ENCODE measurements at regions not wholly inside any gene's neighbourhood (a gene's known extent, or its start where the extent isn't known, plus 50 kb on each side); places are given as distances from the start of the nearest gene placed in this dataset.

DNA sequence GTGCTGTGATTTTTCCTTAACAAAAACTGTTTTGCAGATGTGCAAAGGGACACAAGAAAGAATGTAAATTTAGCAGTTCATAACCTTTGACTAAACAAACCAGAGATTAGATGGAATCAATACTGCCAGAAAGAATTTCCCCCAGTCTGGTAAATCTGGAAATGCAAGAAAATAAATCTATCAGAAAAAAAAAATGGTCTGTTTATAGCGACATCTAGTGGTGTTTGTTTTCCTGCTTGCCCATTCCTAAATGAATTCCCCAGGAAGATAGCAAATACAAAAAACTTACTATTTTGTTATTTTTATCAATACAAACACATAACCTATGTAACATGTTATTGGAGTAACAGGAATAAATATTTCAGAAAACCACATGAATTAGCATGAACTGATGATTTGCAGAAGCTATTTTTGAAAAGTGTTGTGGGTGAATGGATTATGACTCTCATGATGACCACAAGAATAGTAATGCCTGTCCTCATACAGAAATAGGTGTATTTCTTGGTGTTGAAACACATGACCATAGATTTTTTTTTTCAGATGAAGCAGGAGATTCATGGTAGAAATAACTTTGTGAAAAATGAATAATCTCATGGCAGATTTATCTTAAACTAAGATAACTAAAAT is 1703.8 kb downstream of the MAT2B start:
- in situ Hi-C loops (cut with MboI; ENCODE audit: low pct_unique_long_range_greater_than_20kb, low sequenced_read_pairs, unreplicated experiment): no loop called here
- TF ChIP-seq, protein P1, sequence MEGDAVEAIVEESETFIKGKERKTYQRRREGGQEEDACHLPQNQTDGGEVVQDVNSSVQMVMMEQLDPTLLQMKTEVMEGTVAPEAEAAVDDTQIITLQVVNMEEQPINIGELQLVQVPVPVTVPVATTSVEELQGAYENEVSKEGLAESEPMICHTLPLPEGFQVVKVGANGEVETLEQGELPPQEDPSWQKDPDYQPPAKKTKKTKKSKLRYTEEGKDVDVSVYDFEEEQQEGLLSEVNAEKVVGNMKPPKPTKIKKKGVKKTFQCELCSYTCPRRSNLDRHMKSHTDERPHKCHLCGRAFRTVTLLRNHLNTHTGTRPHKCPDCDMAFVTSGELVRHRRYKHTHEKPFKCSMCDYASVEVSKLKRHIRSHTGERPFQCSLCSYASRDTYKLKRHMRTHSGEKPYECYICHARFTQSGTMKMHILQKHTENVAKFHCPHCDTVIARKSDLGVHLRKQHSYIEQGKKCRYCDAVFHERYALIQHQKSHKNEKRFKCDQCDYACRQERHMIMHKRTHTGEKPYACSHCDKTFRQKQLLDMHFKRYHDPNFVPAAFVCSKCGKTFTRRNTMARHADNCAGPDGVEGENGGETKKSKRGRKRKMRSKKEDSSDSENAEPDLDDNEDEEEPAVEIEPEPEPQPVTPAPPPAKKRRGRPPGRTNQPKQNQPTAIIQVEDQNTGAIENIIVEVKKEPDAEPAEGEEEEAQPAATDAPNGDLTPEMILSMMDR (IDR thresholded peaks at IDR 0.05; ENCODE audit: extremely low read depth, insufficient read depth, missing control alignments): peak; percentile 60

DNA sequence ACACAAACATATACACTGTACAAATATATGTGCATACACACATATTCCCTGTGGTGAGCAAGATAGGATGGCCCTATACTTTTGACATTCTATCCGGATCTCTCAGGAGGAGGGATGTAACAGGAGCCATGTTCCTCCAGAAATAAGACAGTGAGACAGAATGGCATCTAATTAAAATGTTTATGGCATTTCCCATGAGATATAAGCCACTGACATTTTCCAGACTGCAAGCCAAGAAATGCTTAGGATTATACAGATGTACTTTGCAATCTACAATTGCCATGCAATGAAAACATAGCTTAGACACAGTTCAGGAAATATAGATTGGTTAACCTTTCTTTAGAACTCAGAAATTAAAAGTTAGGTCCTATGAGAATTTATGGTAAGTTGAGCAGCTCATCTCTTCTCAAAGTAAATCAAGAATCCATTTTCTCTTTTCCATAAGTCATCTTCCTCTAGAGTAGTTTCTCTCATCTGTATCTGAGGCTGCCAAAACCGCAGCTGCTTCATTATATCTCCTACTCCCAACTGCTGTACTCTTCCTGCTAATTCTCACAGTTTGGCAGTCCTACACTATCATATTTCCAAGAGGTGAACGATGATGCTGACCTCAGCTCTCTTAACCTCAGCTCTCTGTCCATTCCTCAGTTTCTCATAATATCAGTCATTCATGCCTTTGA is 1719.1 kb downstream of the MAT2B start:
- DNase-seq (ENCODE audit: low spot score): no peak
- TF ChIP-seq, protein P1 (IDR thresholded peaks at IDR 0.05; ENCODE audit: extremely low read depth, insufficient read depth, missing control alignments): no peak
- in situ Hi-C loops (cut with MboI; ENCODE audit: low pct_unique_long_range_greater_than_20kb, low sequenced_read_pairs, unreplicated experiment): no loop called here

More for the DNA sequence above, 1703.8 kb downstream of the MAT2B start:
- DNase-seq (ENCODE audit: low spot score): peak; percentile 16

DNA sequence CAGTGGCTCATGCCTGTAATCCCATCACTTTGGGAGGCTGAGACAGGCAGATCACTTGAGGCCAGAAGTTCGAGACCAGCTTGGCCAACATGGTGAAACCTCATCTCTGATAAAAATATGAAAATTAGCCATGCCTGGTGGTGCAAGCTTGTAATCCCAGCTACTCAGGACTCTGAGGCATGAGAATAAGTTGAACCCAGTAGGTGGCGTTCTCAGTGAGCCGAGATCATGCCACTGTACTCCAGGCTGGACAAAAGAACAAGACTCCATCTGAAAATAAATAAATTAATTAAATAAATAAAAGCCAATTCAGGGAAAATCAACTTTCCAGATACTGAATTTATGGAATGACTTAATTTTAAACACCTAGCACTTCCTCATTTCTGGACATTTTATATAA is 1722.1 kb downstream of the MAT2B start:
- TF ChIP-seq, protein P1 (IDR thresholded peaks at IDR 0.05; ENCODE audit: extremely low read depth, insufficient read depth, missing control alignments): no peak
- in situ Hi-C loops (cut with MboI; ENCODE audit: low pct_unique_long_range_greater_than_20kb, low sequenced_read_pairs, unreplicated experiment): no loop called here
- no peak for DNase-seq (ENCODE audit: low spot score)

DNA sequence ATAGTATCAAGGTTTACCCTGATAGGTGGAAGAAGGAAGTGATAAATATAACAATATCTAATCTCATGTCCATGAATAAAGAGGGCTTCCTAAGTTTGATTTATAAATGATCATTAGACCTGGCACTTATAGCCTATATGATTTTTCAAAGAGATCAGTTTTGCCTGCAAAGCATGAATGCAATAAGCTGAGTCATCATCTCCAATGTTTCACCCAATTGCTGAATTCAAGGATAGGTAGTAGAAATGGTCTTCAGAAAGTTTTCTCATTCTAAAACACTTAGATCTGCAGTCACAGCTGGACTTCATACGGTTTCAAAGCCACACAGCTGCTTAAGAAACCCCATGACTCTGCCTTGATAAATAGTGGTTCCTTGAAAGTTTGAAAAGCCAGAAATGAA is 1722.8 kb downstream of the MAT2B start:
- in situ Hi-C loops (cut with MboI; ENCODE audit: low pct_unique_long_range_greater_than_20kb, low sequenced_read_pairs, unreplicated experiment): no loop called here
- no peak for DNase-seq (ENCODE audit: low spot score)
- TF ChIP-seq, protein P1 (IDR thresholded peaks at IDR 0.05; ENCODE audit: extremely low read depth, insufficient read depth, missing control alignments): no peak

DNA sequence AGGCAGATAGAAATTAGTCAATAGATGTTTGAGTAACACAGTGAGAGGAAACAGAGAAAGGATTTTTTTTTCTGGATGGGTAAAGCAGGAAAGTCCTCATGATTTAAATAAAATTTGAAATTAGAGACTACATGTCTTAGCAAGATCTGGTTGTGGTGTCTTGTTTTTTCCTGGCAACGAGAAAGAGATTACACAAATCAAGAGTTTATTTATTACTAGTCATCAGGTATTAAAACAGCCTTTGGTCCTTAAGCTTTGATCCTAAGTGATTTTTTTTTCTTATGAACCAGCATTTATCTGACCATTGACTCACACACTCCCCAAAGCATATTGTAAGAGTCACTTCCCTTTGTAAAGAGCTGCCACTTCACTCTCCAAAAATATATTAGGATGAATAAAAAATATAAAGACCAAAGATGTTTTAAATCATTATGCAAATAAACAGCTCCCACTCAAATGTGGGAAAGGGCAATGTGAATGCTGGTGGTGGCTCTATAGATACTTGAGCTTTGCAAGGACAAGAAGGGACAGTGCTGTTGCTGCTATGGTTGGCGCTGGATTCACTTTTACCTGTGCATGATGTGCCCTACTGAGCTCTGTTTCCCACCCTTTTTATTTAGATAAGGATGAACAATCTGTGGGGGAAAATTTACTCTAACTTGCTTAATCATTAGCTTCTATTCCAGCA is 1726.5 kb downstream of the MAT2B start:
- TF ChIP-seq, protein P1 (IDR thresholded peaks at IDR 0.05; ENCODE audit: extremely low read depth, insufficient read depth, missing control alignments): no peak
- in situ Hi-C loops (cut with MboI; ENCODE audit: low pct_unique_long_range_greater_than_20kb, low sequenced_read_pairs, unreplicated experiment): no loop called here
- no peak for DNase-seq (ENCODE audit: low spot score)

DNA sequence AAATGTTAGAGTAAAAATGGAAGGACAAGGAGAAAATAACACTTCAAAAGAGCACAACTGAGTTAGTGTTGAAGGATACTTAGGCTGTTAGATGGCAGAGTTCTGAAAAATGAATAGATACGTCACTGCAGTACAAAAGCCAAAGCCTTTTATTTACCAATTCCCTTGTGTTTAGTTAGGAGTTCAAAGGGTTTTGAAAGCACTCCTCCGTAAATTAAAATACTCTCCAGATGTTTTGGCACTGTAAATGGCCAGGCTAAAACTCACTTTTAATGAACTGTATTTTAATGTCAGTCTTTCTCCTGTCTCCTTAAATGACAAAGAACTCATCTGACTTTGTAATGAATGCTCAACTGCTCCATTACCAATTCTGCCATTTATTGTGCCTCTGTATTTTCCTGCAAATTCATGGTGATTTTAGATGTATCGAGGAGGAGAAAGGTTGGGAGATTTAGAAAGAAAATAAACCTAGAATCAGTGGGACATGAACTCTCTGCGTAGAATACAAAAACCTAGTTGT is 1727.2 kb downstream of the MAT2B start:
- no peak for DNase-seq (ENCODE audit: low spot score)
- in situ Hi-C loops (cut with MboI; ENCODE audit: low pct_unique_long_range_greater_than_20kb, low sequenced_read_pairs, unreplicated experiment): no loop called here

More for the DNA sequence above, 1727.2 kb downstream of the MAT2B start:
- TF ChIP-seq, protein P1 (IDR thresholded peaks at IDR 0.05; ENCODE audit: extremely low read depth, insufficient read depth, missing control alignments): no peak
